LNCaP clone FGC (cell line): ENCODE measurements at regions not wholly inside any gene's neighbourhood (a gene's known extent, or its start where the extent isn't known, plus 50 kb on each side); places are given as distances from the start of the nearest gene placed in this dataset.
"Not testable (repeated sequence)": the region's sequence is repeated elsewhere in the genome, so short reads cannot be mapped to it uniquely, and the experiment has no call there.

ENCODE experiments used
- DNase-seq: peaks from one replicate; pipeline ENCODE4 v3.0.0-alpha.2; 2011; ENCODE audit warnings: low read depth
- H3K4me3 ChIP-seq: 2 replicates; pipeline ENCODE4 v1.5.1; 2011; ENCODE audit warnings: mild to moderate bottlenecking, low read depth, low read length, control low read depth
- CTCF ChIP-seq: IDR thresholded peaks from 2 replicates; pipeline ENCODE4 v1.5.1; 2012; ENCODE audit warnings: mild to moderate bottlenecking; ENCODE audit not compliant: control insufficient read depth, insufficient read depth; ENCODE audit errors: extremely low read depth

- TF ChIP-seq CTCF, result no peak
- no peak overlapping the region for H3K4me3 ChIP-seq
- DNase-seq, result no peak
Measured at GRCh38 chr6:11463398-11463780, 74.2 kb upstream of the TMEM170B start.

DNA sequence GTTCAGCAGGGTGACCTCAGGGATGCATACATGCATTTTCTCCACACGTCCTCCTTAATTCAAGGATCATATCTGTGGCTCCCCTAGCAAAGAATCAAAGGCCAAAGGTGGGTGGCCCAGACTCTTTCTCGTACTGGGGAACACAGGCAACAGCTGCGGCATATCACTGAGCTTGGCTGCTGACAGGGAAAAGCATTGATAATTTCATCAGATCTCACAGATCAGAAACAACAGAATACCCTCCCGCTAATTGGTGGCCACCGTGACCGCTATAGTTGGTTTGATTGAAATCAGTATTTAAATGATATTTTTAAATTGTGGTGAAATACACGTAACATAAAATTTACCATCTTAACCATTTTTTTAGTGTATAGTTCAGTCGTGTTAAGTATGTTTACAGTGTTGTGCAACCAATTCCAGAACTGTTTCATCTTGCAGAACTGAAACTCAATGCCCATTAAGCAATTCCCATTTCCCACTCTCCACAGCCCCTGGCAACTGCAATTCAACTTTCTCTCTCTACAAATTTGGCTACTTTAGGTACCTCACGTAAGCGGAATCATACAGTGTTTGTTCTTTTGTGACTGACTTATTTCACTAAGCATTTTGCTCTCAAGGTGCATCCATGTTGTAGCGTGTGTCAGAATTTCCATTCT, 74.7 kb upstream of the TMEM170B start:
- TF ChIP-seq CTCF, result no peak
- H3K4me3 ChIP-seq, result no peak overlapping the region
- no peak for DNase-seq

- TF ChIP-seq CTCF, result no peak
- no peak for DNase-seq
- H3K4me3 ChIP-seq, result no peak overlapping the region
Measured at GRCh38 chr6:11460837-11461661, 76.5 kb upstream of the TMEM170B start.

GRCh38 chr6:11460001-11460668, 77.4 kb upstream of the TMEM170B start:
- DNase-seq, result peak; percentile 11
- H3K4me3 ChIP-seq, result no peak overlapping the region
- TF ChIP-seq CTCF, result peak; percentile 21; the same call in 1 of the 2 replicates

- no peak for DNase-seq
- no peak overlapping the region for H3K4me3 ChIP-seq
- TF ChIP-seq CTCF, result no peak
Measured at GRCh38 chr6:11459079-11459610, 78.4 kb upstream of the TMEM170B start.

- no peak for DNase-seq
- no peak overlapping the region for H3K4me3 ChIP-seq
- no peak for TF ChIP-seq CTCF
Measured at GRCh38 chr6:11458509-11458908, 79.0 kb upstream of the TMEM170B start.

DNA sequence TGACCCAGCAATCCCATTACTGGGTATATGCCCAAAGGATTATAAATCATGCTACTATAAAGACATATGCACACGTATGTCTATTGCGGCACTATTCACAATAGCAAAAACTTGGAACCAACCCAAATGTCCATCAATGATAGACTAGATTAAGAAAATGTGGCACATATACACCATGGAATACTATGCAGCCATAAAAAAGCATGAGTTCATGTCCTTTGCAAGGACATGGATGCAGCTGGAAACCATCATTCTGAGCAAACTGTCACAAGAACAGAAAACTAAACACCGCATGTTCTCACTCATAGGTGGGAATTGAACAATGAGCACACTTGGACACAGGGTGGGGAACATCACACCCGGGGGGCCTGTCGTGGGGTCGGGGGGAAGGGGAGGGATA, 80.1 kb upstream of the TMEM170B start:
- not testable (repeated sequence) for DNase-seq, H3K4me3 ChIP-seq

GRCh38 chr6:11452106-11452505, 85.4 kb upstream of the TMEM170B start:
- not testable (repeated sequence) for DNase-seq, H3K4me3 ChIP-seq
